22Rv1 (cell line): ENCODE measurements at regions not wholly inside any gene's neighbourhood (a gene's known extent, or its start where the extent isn't known, plus 50 kb on each side); places are given as distances from the start of the nearest gene placed in this dataset.

Source experiments
- ZFX ChIP-seq: fragments of 450-650 bp; IDR thresholded peaks from 2 replicates; pipeline ENCODE4 v1.6.1; 2017; ENCODE audit warnings: antibody characterized with exemption, borderline replicate concordance
- TF ChIP-seq, protein P1 (sequence below): fragments of 450-650 bp; IDR thresholded peaks from 2 replicates; pipeline ENCODE4 v1.5.1; 2017; ENCODE audit warnings: mild to moderate bottlenecking

DNA sequence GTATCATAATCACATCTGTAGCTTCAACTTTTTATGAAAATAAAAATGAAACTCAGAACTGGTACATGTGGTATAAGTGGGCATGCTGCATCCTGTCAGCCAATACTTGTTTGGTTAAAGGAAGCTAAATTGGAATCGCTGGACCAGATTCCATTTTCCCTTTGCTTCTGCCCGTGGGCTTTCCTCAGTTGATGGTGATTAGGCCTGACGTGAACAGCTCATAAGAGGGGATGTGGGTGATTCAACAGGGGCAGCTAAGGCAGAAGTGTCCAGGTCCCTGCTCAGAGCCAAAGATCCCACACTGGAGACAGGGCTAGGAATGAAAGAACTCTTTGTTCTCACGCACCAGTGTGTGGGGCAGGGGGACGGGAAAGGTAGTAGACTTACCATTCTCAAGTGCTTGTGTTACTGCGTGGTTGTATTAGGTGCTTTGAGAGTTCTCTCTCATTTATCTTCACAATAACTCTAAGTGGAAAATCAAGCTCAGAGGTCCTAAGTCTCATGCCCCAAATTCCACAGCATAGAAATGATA lies 63.2 kb upstream of the GUCY1A1 start:
- TF ChIP-seq, protein P1, sequence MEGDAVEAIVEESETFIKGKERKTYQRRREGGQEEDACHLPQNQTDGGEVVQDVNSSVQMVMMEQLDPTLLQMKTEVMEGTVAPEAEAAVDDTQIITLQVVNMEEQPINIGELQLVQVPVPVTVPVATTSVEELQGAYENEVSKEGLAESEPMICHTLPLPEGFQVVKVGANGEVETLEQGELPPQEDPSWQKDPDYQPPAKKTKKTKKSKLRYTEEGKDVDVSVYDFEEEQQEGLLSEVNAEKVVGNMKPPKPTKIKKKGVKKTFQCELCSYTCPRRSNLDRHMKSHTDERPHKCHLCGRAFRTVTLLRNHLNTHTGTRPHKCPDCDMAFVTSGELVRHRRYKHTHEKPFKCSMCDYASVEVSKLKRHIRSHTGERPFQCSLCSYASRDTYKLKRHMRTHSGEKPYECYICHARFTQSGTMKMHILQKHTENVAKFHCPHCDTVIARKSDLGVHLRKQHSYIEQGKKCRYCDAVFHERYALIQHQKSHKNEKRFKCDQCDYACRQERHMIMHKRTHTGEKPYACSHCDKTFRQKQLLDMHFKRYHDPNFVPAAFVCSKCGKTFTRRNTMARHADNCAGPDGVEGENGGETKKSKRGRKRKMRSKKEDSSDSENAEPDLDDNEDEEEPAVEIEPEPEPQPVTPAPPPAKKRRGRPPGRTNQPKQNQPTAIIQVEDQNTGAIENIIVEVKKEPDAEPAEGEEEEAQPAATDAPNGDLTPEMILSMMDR: no peak
- TF ChIP-seq ZFX: no peak
